ENCODE measurements at regions not wholly inside any gene's neighbourhood (a gene's known extent, or its start where the extent isn't known, plus 50 kb on each side); places are given as distances from the start of the nearest gene placed in this dataset.

GRCh38 chr21:38556390-38556789 lies 58.1 kb upstream of the ERG start:
- DNase-seq (ENCODE audit: low read depth in 2 of 2) = no peak

DNA sequence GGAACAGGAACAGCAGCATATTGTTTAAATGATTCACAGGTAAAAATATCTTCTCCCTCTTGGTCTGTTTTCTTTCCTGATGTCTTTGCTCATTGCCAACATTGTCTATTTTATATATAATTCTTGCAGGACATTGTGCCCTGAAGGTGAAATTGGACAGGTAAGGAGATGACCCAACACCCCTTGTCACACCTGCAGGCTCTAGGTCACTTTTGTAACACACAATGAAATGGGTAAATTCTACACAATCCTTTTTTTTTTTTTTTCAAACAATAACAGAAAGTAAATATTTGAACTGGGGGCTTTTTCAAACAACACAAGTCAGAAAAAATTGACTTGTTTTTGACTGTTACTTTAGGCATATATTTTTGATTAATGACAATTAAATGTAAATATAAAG lies 62.9 kb upstream of the ERG start:
- DNase-seq (ENCODE audit: low read depth in 2 of 2) = no peak

DNA sequence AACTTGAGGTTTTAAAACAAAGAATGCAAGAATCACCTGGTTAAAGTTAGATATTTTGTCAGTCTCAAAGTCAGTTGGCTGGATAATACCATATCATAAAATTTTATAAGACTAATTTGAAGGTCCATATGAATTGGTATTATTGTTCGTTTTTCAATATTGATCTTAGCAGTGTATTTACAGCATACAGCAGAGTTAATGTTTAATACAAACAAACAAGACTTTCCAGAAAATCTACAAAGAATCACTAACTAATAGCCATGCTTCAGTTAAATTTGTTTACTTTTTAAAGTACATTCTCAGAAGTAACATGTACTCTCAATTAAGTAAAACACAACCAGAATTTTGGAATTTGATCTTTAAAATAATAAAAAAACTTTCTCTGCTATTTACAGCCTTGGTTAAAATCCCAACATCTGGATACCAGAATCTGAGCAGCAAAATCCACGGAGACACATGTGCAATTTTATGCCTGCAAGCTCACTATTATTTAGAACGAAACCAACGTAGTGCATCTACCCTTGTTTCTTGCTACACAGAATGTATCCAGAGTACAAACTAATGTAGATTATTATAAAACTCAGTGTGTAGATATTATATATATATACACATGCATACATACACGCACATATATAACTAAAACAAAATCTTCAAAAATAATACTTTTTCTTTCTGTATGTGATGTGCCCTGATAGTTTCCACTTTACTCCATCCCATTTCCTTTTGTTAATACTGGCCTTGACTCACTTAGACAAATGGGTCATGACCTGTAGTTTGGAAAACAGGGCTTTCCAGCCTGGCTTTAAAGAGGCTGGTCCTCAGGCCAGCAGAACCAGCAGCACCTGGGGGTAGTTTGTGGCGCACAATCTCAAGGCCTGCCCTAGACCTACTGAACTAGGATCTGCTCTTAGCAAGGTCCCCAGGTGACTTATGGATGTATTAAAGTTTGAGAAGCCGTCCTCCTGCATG lies 63.6 kb upstream of the ERG start:
- no peak for DNase-seq (ENCODE audit: low read depth in 2 of 2)

GRCh38 chr21:38567335-38567969 lies 69.2 kb upstream of the ERG start:
- DNase-seq (ENCODE audit: low read depth in 2 of 2) = no peak

- no peak for DNase-seq (ENCODE audit: low read depth in 2 of 2)
These were observed 69.7 kb upstream of the ERG start for GRCh38 chr21:38567970-38568360.

DNA sequence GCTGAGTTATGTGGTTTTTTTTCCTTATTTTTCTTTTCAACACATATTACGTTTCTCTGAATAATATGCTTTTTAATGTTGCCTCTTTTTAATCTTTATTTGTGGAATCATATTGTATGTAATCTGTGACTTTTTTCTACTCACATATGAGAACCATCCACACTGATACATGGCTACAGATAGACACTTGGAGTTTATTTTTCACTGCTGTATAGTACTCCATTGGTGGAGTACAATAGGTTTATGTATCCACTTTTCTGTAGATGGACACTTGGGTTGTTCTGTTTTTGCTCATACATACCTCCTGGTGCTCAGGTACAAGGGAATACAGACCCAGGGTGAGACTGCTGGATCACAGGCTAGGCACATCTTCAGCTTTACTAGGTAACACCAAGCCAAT lies 71.5 kb upstream of the ERG start:
- DNase-seq (ENCODE audit: low read depth in 2 of 2) = no peak

- no peak for DNase-seq (ENCODE audit: low read depth in 2 of 2)
These were observed 72.3 kb upstream of the ERG start for GRCh38 chr21:38570596-38570995.

- no peak for DNase-seq (ENCODE audit: low read depth in 2 of 2)
These were observed 76.8 kb upstream of the ERG start for GRCh38 chr21:38574895-38575575.

GRCh38 chr21:38577887-38578286 lies 79.6 kb upstream of the ERG start:
- DNase-seq (ENCODE audit: low read depth in 2 of 2) = no peak

GRCh38 chr21:38590449-38591217 lies 92.4 kb upstream of the ERG start:
- DNase-seq (ENCODE audit: low read depth in 2 of 2) = no peak

DNA sequence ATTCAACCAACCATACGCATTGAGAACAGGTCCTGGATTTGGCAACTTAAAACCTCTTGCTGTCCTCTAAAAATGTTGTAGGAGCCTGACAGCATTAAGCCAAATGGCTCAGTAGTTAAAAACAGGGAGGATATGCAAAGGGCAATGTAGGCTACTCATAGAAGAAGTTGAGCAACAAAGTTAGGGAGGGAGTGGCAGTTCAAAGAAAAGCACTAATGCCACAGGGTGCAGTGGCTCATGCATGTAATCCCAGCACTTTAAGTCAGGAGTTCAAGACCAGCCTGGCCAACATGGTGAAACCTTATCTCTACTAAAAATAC lies 92.9 kb upstream of the ERG start:
- no peak for DNase-seq (ENCODE audit: low read depth in 2 of 2)

DNA sequence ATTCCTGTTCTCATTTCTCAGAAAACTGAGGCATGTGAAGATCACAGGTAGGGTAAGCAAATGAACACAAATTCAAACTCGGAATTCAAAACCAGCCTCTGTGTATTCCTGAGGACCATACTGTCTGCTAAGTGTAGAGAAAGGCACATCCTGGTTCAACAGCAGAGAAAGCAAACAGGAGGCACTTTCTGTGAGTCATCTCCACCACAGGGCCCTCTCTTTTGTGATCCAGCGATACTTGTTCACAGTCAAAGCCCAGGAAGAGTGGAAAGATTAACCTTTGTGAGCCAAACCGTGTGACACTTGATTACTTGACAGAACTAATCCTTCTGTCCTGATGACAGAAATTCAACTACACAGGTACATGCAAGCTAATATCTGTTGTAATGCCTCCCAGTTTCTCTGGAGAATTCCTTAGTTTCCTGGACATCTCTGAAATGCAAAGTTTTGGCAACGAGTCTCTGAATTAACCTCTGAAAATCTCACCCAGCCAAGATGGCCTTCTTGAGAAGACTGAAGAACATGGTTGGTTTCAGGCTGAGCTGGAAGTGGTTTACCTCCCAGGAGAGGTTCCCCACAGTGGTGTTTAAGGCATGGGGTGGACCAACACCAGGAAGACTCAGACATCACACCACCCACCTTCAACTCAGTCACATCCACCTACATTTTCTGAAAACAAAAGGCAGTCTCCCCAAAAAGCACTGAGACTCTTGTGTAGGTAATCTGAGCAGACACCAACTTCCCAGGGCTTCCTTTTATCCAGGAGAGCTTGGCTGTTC lies 98.2 kb upstream of the ERG start:
- no peak for DNase-seq (ENCODE audit: low read depth in 2 of 2)

DNA sequence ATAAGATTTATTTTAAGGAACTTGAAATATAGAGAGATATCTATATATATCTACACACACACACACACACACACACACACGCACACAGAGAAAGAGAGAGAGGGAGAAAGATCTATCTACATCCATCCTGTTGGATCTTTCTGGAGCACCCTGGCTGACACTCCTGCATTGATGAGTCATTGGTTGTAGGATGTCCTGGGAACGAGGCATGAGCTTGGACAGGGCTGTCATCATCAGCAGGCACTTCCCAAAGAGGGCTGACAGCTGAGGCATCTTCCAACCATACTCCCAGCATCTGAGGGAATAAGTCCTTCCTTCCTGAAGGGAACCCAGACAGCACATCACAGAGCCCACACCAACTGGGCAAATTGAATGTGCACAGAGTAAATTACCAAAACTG lies 99.1 kb upstream of the ERG start:
- DNase-seq (ENCODE audit: low read depth in 2 of 2) = no peak

DNA sequence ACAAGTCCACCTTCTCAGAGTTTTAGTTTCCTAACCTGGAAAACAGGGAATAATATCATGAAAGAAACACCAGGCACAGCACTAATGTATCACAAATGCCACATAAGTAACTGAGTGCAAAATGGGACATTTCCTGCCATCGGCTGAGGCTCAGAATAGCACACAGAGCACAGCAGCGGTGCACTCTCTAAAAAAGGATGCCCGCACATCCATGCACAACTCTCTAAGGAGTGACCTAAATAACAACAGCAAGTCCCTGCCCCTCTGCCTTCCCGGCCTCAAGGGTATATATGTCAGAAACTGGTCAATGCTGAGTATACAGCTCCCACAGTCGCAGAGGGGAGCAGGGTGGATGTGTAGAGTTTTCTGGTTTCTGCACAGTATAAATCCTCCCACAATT lies 100.1 kb upstream of the ERG start:
- DNase-seq (ENCODE audit: low read depth in 2 of 2) = no peak

DNA sequence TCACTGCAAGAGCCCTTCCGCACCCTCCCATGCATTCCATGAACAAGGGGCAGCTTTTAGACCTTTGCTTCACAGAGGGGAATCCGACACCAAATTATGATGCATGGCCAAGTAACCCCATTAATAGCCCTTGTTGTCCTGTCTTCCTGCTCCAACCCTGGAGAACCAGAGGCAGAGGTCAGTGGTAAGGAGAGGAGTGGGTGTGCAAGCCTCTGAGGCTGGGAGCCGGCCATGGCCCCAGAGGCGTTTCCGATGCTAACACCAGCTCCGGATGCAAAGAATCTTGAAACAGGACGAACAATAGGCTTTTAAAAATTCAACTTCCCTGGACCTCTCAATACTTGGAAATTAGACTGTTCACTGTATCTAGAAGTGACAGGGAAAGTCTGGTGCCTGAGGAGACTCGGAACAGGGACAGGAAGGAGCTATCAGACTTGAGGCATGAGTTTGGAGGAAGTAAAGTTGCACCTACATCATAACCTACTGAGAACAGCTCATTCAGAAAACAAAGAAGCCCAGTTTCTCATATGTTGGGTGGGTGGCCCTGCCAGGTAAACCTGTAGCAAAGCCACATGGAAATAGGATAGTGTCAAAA lies 101.2 kb upstream of the ERG start:
- DNase-seq (ENCODE audit: low read depth in 2 of 2) = no peak

DNA sequence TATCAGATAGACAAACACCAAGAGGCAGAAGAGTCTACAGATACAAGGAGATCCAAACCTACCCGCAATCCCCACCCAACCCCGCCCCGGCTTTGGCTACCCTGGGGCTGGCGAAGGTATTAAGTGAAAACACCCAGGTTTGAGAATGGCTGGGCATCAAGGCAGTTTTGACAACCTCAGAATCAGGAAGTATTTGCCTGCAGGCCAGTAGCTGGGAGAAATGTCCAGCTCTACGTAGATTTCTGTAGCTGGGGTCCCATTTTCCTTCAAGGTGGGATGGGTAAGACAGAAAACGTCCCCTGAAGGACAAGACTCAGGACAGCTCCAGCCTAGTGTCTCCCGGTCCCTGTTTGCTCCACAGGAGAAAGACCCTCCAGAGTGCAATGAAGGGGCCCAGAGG lies 101.8 kb upstream of the ERG start:
- no peak for DNase-seq (ENCODE audit: low read depth in 2 of 2)

- DNase-seq (ENCODE audit: low read depth in 2 of 2) = no peak
These were observed 107.0 kb upstream of the ERG start for GRCh38 chr21:38605236-38605635.

DNA sequence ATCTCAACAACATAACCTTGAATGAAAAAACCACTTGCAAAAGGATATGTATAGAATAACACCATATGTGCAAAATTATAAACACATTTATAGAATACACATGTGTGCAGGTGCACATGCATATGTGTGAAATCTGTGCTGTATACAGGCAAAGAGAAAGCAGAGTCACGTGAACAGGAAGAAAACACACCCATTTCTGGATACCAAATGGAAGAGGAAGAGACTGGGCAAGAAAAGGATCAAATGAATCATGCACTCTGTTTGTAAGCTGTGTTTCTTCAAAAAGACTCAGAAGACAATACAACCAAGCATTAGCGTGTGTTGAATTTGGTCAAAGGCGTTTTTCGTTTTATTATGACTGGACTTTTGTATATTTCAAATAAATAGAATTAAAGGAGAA lies 111.3 kb upstream of the ERG start:
- DNase-seq (ENCODE audit: low read depth in 2 of 2) = no peak

GRCh38 chr21:38610623-38611251 lies 112.5 kb upstream of the ERG start:
- no peak for DNase-seq (ENCODE audit: low read depth in 2 of 2)

GRCh38 chr21:38611277-38611676 lies 113.0 kb upstream of the ERG start:
- no peak for DNase-seq (ENCODE audit: low read depth in 2 of 2)
